Naive thymus-derived CD8-positive, alpha-beta T cell (primary cell): ENCODE measurements at regions not wholly inside any gene's neighbourhood (a gene's known extent, or its start where the extent isn't known, plus 50 kb on each side); places are given as distances from the start of the nearest gene placed in this dataset.

Experiments
- ATAC-seq, 2 donors: fragments of 150-1000 bp; cut with Tn5 transposase in 1 of 2; sonication (Bioruptor Pico), chemical (Tn5 transposase) in 1 of 2; 1 replicate in 1 of 2; 2 replicates in 1 of 2; pipeline ENCODE4 v1.10.0; 2021; ENCODE audit warnings: mild to moderate bottlenecking in 2 of 2, moderate library complexity in 2 of 2
- POLR2A ChIA-PET: fragments of 350-600 bp; sonication (Branson Sonifier 250); formaldehyde crosslinking; loops from one replicate; lab custom pipeline; 2021; ENCODE audit warnings: antibody characterized with exemption; lab: Charles Lee
- DNase-seq, 10 donors: peaks; one replicate each; pipeline versions ENCODE4 v3.0.0 to v3.0.0-alpha.2; 2020 to 2022
- H3K27ac Mint-ChIP-seq, 10 donors: one replicate each; pipeline ENCODE4 v1.8.0; 2020 to 2022; ENCODE audit warnings: mild to moderate bottlenecking in 10 of 10, mixed read lengths in 10 of 10, moderate library complexity in 4 of 10, inconsistent platforms in 1 of 10
- H3K27me3 Mint-ChIP-seq, 5 donors: one replicate each; pipeline ENCODE4 v1.8.0; 2021 to 2022; ENCODE audit warnings: mixed read lengths in 5 of 5
- H3K36me3 Mint-ChIP-seq, 3 donors: one replicate each; pipeline ENCODE4 v1.8.0; 2020 to 2022; ENCODE audit warnings: mixed read lengths in 3 of 3, mild to moderate bottlenecking in 2 of 3, inconsistent platforms in 1 of 3
- H3K4me1 Mint-ChIP-seq, 4 donors: one replicate each; pipeline ENCODE4 v1.8.0; 2021 to 2022; ENCODE audit warnings: mixed read lengths in 4 of 4
- H3K4me3 Mint-ChIP-seq, 10 donors: one replicate each; pipeline ENCODE4 v1.8.0; 2020 to 2022; ENCODE audit warnings: mild to moderate bottlenecking in 10 of 10, mixed read lengths in 10 of 10, moderate library complexity in 6 of 10, inconsistent platforms in 1 of 10
- H3K9me3 Mint-ChIP-seq, 9 donors: one replicate each; pipeline ENCODE4 v1.8.0; 2020 to 2022; ENCODE audit warnings: mixed read lengths in 9 of 9, mild to moderate bottlenecking in 3 of 9, inconsistent platforms in 1 of 9, moderate library complexity in 1 of 9

- H3K4me3 Mint-ChIP-seq = no peak overlapping the region
- H3K27ac Mint-ChIP-seq = no peak overlapping the region
- no peaks in the 10 kb centered on the region for H3K27me3 Mint-ChIP-seq
- H3K36me3 Mint-ChIP-seq = no peaks in the 10 kb centered on the region
- no peaks in the 10 kb centered on the region for H3K4me1 Mint-ChIP-seq
- DNase-seq = no peak
- POLR2A ChIA-PET = no interaction called here
- no peak for ATAC-seq
- H3K9me3 Mint-ChIP-seq = peaks cover 0 to 25% (median 12%) of the 10 kb centered on the region in 9 donors
Measured at GRCh38 chr2:167400546-167400945, 512.3 kb downstream of the XIRP2 start.

GRCh38 chr2:167398873-167399272 lies 510.6 kb downstream of the XIRP2 start:
- ATAC-seq (no peak), DNase-seq (no peak)
- Mint-ChIP-seq H3K27me3 (no peaks in the 10 kb centered on the region), H3K4me1 (no peaks in the 10 kb centered on the region), H3K27ac (no peak overlapping the region), H3K36me3 (no peaks in the 10 kb centered on the region), H3K9me3 (peaks cover 0 to 22% (median 12%) of the 10 kb centered on the region in 9 donors), H3K4me3 (no peak overlapping the region)
- POLR2A ChIA-PET = no interaction called here

- Mint-ChIP-seq H3K4me1 (no peaks in the 10 kb centered on the region), H3K27ac (no peak overlapping the region), H3K27me3 (peaks cover 0 to 3% (median 0%) of the 10 kb centered on the region in 5 donors), H3K4me3 (no peak overlapping the region), H3K9me3 (peaks cover 0 to 26% (median 0%) of the 10 kb centered on the region in 9 donors), H3K36me3 (no peaks in the 10 kb centered on the region)
- POLR2A ChIA-PET = no interaction called here
- ATAC-seq (no peak), DNase-seq (no peak)
Measured at GRCh38 chr2:167388901-167389300, 500.6 kb downstream of the XIRP2 start.

- peaks cover 0 to 3% (median 0%) of the 10 kb centered on the region in 5 donors for H3K27me3 Mint-ChIP-seq
- H3K9me3 Mint-ChIP-seq = peaks cover 0 to 26% (median 0%) of the 10 kb centered on the region in 9 donors
- no peaks in the 10 kb centered on the region for H3K4me1 Mint-ChIP-seq
- no peak overlapping the region for H3K4me3 Mint-ChIP-seq
- ATAC-seq = no peak
- no peak overlapping the region for H3K27ac Mint-ChIP-seq
- H3K36me3 Mint-ChIP-seq = no peaks in the 10 kb centered on the region
- POLR2A ChIA-PET = no interaction called here
- no peak for DNase-seq
Measured at GRCh38 chr2:167388497-167388896, 500.2 kb downstream of the XIRP2 start.

GRCh38 chr2:167386694-167387093 lies 498.4 kb downstream of the XIRP2 start:
- DNase-seq (no peak), ATAC-seq (no peak)
- Mint-ChIP-seq H3K27me3 (peaks cover 0 to 3% (median 0%) of the 10 kb centered on the region in 5 donors), H3K9me3 (peaks cover 0 to 26% (median 0%) of the 10 kb centered on the region in 9 donors), H3K36me3 (no peaks in the 10 kb centered on the region), H3K4me3 (no peak overlapping the region), H3K27ac (no peak overlapping the region), H3K4me1 (no peaks in the 10 kb centered on the region)
- POLR2A ChIA-PET = no interaction called here

- DNase-seq (no peak), ATAC-seq (no peak)
- peaks cover 0 to 16% (median 0%) of the 10 kb centered on the region in 9 donors for H3K9me3 Mint-ChIP-seq
- POLR2A ChIA-PET = no interaction called here
- no peak overlapping the region for H3K4me3 Mint-ChIP-seq
- no peaks in the 10 kb centered on the region for H3K36me3 Mint-ChIP-seq
- peaks cover 0 to 6% (median 3%) of the 10 kb centered on the region in 5 donors for H3K27me3 Mint-ChIP-seq
- no peak overlapping the region for H3K27ac Mint-ChIP-seq
- H3K4me1 Mint-ChIP-seq = no peaks in the 10 kb centered on the region
Measured at GRCh38 chr2:167383610-167384194, 495.4 kb downstream of the XIRP2 start.

GRCh38 chr2:167381349-167381748 lies 493.1 kb downstream of the XIRP2 start:
- peaks cover 0 to 6% (median 3%) of the 10 kb centered on the region in 5 donors for H3K27me3 Mint-ChIP-seq
- no peaks in the 10 kb centered on the region for H3K36me3 Mint-ChIP-seq
- ATAC-seq = no peak
- DNase-seq = no peak
- POLR2A ChIA-PET = no interaction called here
- no peak overlapping the region for H3K4me3 Mint-ChIP-seq
- H3K4me1 Mint-ChIP-seq = no peaks in the 10 kb centered on the region
- no peak overlapping the region for H3K27ac Mint-ChIP-seq
- H3K9me3 Mint-ChIP-seq = peaks cover 0 to 23% (median 0%) of the 10 kb centered on the region in 9 donors

- no peaks in the 10 kb centered on the region for H3K36me3 Mint-ChIP-seq
Measured at GRCh38 chr2:167380555-167380954, 492.3 kb downstream of the XIRP2 start.

GRCh38 chr2:167380094-167380493 lies 491.8 kb downstream of the XIRP2 start:
- DNase-seq (no peak), ATAC-seq (no peak)
- Mint-ChIP-seq H3K4me3 (no peak overlapping the region), H3K9me3 (peaks cover 0 to 25% (median 1%) of the 10 kb centered on the region in 9 donors), H3K27me3 (peaks cover 0 to 6% (median 2%) of the 10 kb centered on the region in 5 donors), H3K4me1 (no peaks in the 10 kb centered on the region), H3K27ac (no peak overlapping the region), H3K36me3 (no peaks in the 10 kb centered on the region)
- POLR2A ChIA-PET = no interaction called here

More at GRCh38 chr2:167380555-167380954, 492.3 kb downstream of the XIRP2 start:
- Mint-ChIP-seq H3K4me1 (no peaks in the 10 kb centered on the region), H3K9me3 (peaks cover 0 to 30% (median under 1%) of the 10 kb centered on the region in 9 donors), H3K27me3 (peaks cover 0 to 6% (median 3%) of the 10 kb centered on the region in 5 donors), H3K4me3 (no peak overlapping the region), H3K27ac (no peak overlapping the region)
- POLR2A ChIA-PET = no interaction called here
- no peak for DNase-seq
- ATAC-seq = no peak

- ATAC-seq = no peak
- H3K4me1 Mint-ChIP-seq = no peaks in the 10 kb centered on the region
- no peaks in the 10 kb centered on the region for H3K27me3 Mint-ChIP-seq
- no peak overlapping the region for H3K27ac Mint-ChIP-seq
- no peak for DNase-seq
- H3K36me3 Mint-ChIP-seq = no peaks in the 10 kb centered on the region
- no peak overlapping the region for H3K4me3 Mint-ChIP-seq
- POLR2A ChIA-PET = no interaction called here
- H3K9me3 Mint-ChIP-seq = peaks cover 0 to 4% (median 0%) of the 10 kb centered on the region in 9 donors
Measured at GRCh38 chr2:167369083-167369482, 480.8 kb downstream of the XIRP2 start.

- POLR2A ChIA-PET = no interaction called here
- no peaks in the 10 kb centered on the region for H3K27me3 Mint-ChIP-seq
- H3K9me3 Mint-ChIP-seq = peaks cover 0 to 4% (median 0%) of the 10 kb centered on the region in 9 donors
- H3K4me3 Mint-ChIP-seq = no peak overlapping the region
- H3K4me1 Mint-ChIP-seq = no peaks in the 10 kb centered on the region
- ATAC-seq (no peak), DNase-seq (no peak)
- no peaks in the 10 kb centered on the region for H3K36me3 Mint-ChIP-seq
- H3K27ac Mint-ChIP-seq = no peak overlapping the region
Measured at GRCh38 chr2:167368371-167368770, 480.1 kb downstream of the XIRP2 start.

GRCh38 chr2:167365216-167365615 lies 476.9 kb downstream of the XIRP2 start:
- POLR2A ChIA-PET = no interaction called here
- Mint-ChIP-seq H3K4me1 (no peaks in the 10 kb centered on the region), H3K9me3 (peaks cover 0 to 7% (median 4%) of the 10 kb centered on the region in 9 donors), H3K27ac (no peak overlapping the region), H3K27me3 (peaks cover 0 to 3% (median 0%) of the 10 kb centered on the region in 5 donors), H3K4me3 (no peak overlapping the region), H3K36me3 (no peaks in the 10 kb centered on the region)
- no peak for ATAC-seq
- no peak for DNase-seq

- Mint-ChIP-seq H3K27ac (no peak overlapping the region), H3K4me1 (no peaks in the 10 kb centered on the region), H3K4me3 (no peak overlapping the region), H3K36me3 (no peaks in the 10 kb centered on the region), H3K9me3 (peaks cover 0 to 11% (median 6%) of the 10 kb centered on the region in 9 donors), H3K27me3 (peaks cover 0 to 5% (median 0%) of the 10 kb centered on the region in 5 donors)
- ATAC-seq (no peak), DNase-seq (no peak)
- POLR2A ChIA-PET = no interaction called here
Measured at GRCh38 chr2:167361426-167361825, 473.1 kb downstream of the XIRP2 start.

- DNase-seq = no peak
- no peaks in the 10 kb centered on the region for H3K4me1 Mint-ChIP-seq
- no peaks in the 10 kb centered on the region for H3K36me3 Mint-ChIP-seq
- POLR2A ChIA-PET = no interaction called here
- no peak overlapping the region for H3K4me3 Mint-ChIP-seq
- peaks cover 0 to 10% (median 0%) of the 10 kb centered on the region in 5 donors for H3K27me3 Mint-ChIP-seq
- H3K27ac Mint-ChIP-seq = no peak overlapping the region
- ATAC-seq = no peak
- peaks cover 0 to 12% (median 4%) of the 10 kb centered on the region in 9 donors for H3K9me3 Mint-ChIP-seq
Measured at GRCh38 chr2:167355821-167356220, 467.5 kb downstream of the XIRP2 start.
